LNCaP clone FGC (cell line): ENCODE measurements at regions not wholly inside any gene's neighbourhood (a gene's known extent, or its start where the extent isn't known, plus 50 kb on each side); places are given as distances from the start of the nearest gene placed in this dataset.
A peak's percentile ranks its signal among the peaks of the same experiment; 100 is the strongest.
"Not testable (repeated sequence)": the region's sequence is repeated elsewhere in the genome, so short reads cannot be mapped to it uniquely, and the experiment has no call there.

Source experiments
- DNase-seq: peaks from one replicate; pipeline ENCODE4 v3.0.0-alpha.2; 2011; ENCODE audit warnings: low read depth
- H3K4me3 ChIP-seq: 2 replicates; pipeline ENCODE4 v1.5.1; 2011; ENCODE audit warnings: mild to moderate bottlenecking, low read depth, low read length, control low read depth
- CTCF ChIP-seq: IDR thresholded peaks from 2 replicates; pipeline ENCODE4 v1.5.1; 2012; ENCODE audit warnings: mild to moderate bottlenecking; ENCODE audit not compliant: control insufficient read depth, insufficient read depth; ENCODE audit errors: extremely low read depth

- no peak for DNase-seq
- H3K4me3 ChIP-seq = no peak overlapping the region
- no peak for TF ChIP-seq CTCF
These were observed 112.1 kb upstream of the MB21D2 start for GRCh38 chr3:193029800-193030199.

DNA sequence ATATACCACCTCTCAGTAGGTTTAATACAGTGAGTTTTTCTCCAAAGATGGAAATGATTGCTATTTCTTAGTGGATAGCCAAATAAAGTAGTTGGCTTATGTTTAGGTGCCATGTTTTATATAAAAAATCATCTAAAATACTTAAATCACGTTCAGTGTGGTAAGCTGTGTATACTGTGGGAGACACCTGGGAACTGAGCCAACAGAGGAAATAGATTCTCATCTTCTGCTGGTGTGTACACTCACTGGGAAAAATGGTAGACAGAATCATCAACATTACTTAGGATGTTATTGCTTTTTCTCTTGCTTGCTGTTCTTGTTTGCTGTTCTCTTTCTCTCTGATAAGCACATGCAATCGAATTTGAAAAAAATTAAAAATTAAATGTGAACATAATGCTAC lies 112.6 kb upstream of the MB21D2 start:
- H3K4me3 ChIP-seq = no peak overlapping the region
- TF ChIP-seq CTCF = no peak
- DNase-seq = no peak

DNA sequence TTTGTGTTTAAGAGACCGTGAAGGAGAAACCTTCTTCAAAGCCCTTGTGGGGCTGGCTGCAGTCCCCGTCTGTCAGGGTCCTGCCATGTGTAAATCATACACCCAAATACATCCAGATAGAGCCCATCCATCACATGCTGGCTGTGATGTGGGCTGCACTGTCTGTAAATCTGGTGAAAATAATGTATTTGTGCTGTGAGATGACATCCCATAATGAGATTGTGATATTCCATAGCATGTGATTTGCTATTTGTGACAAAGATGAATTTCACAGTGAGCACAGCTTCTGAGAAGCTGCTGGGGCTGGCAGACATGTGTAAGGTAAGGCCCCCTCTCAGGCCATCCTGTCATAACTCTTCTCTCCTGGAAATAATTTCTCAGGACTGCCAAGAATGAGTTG lies 114.3 kb upstream of the MB21D2 start:
- H3K4me3 ChIP-seq = no peak overlapping the region
- DNase-seq = no peak
- TF ChIP-seq CTCF = no peak

DNA sequence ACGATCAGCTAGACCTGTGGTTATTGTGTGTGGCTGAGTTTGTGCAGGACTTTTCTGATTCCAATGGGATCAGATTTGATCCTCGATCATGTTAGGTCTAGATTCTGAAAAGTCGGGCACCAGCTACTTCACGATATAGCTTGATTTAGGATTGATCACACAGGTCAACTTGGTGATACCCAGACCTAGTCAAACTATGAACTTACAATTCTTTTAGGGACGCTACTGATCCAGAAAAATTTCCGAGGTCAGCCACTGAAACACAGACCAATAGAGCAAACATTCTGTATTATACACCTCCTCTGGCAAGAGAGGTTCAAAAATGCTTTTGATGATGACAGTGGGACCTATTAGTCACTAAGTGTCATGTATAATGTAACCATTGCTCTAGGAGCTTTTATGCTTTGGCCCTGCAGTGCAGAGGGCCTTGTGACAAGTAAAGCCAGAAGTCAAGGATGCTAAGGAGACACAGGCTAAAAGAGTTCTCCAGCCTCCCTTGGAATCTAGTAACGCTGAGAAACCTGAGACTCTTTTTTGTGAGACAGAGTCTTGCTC lies 115.6 kb upstream of the MB21D2 start:
- no peak for TF ChIP-seq CTCF
- no peak overlapping the region for H3K4me3 ChIP-seq
- DNase-seq = no peak

- not testable (repeated sequence) for DNase-seq
These were observed 120.2 kb upstream of the MB21D2 start for GRCh38 chr3:193037828-193038227.

DNA sequence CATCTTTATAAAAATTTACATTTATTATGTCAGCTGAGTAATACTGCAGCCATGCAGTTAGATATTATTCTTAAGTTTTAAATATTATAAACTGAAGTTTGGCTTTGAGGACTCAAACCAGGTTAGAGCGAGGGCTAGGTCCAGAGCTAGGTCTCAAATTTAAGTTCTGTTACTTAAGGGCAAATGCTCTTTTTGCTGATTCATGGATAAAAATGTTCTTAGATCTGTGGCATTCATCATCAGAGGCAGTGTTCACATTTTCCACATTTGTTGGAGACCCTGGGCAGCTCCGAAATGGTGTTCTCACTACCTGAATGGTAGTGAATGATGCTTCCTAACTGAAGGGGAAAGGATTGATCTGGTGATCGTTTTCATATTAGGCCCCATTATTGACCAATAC lies 121.4 kb upstream of the MB21D2 start:
- H3K4me3 ChIP-seq = no peak overlapping the region
- no peak for DNase-seq
- no peak for TF ChIP-seq CTCF

More at GRCh38 chr3:193037828-193038227, 120.2 kb upstream of the MB21D2 start:
- H3K4me3 ChIP-seq = not testable (repeated sequence)

DNA sequence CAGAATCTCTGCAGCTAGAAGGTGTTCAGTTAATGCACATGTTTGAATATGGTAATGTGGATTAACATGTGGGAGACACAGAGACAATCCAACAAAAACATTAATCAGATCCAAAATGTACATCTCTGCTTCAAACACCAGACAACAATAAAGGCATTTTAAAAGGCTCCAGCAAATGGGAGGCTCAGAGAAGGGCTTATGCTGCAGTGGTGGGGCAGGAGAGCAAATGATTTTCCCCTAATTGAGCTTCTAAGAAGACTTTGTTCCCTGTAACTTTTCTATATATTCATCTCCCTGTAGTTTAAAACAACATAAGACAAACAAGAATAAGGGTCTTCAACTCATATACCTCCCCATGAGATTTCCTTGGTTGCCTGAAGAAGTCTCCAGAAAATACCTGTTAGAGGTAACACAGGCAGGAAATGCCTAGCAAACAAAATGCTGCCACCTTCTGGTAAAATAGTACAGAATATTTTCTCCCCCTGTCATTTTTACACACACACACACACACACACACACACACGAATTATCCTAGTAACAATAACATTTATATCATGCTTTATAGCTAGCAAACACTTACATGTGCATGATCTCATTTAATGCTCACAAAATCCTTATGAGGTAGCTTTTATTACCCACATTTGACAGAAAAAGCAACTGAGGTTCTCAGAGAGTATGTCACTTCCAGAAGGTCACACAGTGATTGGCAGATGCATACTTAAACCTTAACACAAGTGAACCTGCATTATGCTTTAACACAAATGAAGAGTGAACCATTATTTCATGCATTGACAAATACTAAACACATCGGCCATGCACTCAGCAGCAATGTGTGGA lies 123.4 kb upstream of the MB21D2 start:
- no peak overlapping the region for H3K4me3 ChIP-seq
- peak; percentile 21 for DNase-seq
- TF ChIP-seq CTCF = peak; percentile 45
